T-helper 22 cell (primary cell): ENCODE measurements at regions not wholly inside any gene's neighbourhood (a gene's known extent, or its start where the extent isn't known, plus 50 kb on each side); places are given as distances from the start of the nearest gene placed in this dataset.

Source experiments
- DNase-seq: peaks from one replicate; pipeline ENCODE4 v3.0.0-alpha.2; 2020; ENCODE audit warnings: low read depth

GRCh38 chr13:31853643-31854326 lies 114.5 kb downstream of the RXFP2 start:
- DNase-seq = no peak

DNA sequence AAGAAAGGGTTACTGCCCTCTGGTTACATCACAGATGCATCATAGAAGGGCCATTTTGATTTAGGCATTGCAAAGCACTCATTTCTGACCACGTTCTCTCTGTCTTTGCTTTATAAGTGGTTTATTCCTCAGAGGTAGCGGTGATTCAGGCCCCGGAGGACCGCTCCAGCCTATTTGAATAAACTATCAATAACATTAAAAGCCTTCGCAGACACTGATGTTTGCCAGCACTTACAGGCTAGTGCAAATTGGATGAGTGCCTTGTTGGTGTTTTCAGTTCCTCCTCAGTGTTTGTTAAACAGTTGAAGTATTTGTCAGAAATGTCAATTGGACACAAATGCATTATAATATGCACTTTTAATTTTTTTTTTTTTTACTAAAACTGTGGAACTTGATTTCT lies 120.2 kb downstream of the RXFP2 start:
- no peak for DNase-seq

- no peak for DNase-seq
Observed at GRCh38 chr13:31860002-31860401, 120.7 kb downstream of the RXFP2 start.

- DNase-seq = no peak
Observed at GRCh38 chr13:31862828-31863227, 123.5 kb downstream of the RXFP2 start.

- no peak for DNase-seq
Observed at GRCh38 chr13:31864307-31864706, 125.0 kb downstream of the RXFP2 start.

DNA sequence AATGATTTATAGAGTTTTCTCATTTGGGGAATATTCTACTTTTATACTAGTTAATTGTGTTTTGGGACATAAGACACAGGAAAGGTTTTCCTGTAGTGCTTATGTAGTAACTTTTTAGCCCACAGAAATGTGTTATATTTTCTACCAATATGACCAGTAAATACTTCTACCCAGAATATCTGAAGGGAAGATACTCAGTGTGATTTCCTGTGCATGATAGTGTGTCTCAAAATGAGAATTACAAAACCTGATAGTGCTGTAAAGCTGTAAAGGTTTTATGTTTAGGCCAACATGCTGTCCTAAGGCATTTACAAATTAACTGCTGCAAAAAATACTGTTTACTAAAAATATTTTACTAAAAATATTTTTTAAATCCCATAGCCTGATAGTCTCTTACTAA lies 126.8 kb downstream of the RXFP2 start:
- no peak for DNase-seq

DNA sequence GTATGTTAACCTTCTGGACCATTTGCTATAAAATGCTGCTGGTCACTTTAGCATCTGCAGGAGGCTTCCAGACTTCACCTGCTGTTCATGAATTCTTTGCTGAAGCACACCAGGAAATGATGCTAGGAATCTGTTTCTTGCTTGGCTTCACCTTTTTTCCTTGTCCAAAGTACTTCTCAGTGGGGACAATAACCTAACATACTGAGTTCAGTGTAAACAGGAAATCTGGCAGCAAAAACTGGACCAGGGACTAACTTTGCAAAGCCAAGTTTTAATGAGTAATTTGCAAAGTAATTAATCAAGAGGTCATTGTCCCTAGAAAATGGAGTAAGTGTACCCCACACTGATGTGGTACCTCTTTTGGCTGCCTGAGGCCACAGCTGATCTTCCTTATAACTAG lies 128.4 kb downstream of the RXFP2 start:
- no peak for DNase-seq

GRCh38 chr13:31869582-31869981 lies 130.3 kb downstream of the RXFP2 start:
- no peak for DNase-seq

- DNase-seq = no peak
Observed at GRCh38 chr13:31870511-31870910, 131.2 kb downstream of the RXFP2 start.

GRCh38 chr13:31873145-31873544 lies 133.8 kb downstream of the RXFP2 start:
- no peak for DNase-seq

DNA sequence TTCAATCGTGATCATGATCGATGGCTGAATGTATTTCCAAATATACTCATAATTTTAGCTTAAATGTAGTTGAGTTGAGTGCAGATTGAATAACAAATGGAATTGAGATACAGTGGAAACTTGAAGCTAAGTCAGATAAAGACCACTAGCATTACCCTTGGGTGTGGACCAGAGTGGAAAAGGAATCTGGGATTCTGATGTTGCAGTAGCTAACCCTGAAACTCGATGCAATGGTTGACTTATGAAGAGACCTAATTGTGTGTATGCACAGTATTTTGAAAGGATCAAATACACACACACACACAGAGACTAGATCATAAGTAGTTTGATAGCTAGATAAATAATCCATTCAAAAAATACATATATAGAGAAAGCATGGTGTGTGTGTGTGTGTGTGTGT lies 135.8 kb downstream of the RXFP2 start:
- DNase-seq = no peak

- DNase-seq = no peak
Observed at GRCh38 chr13:31878052-31878451, 138.7 kb downstream of the RXFP2 start.

GRCh38 chr13:31878495-31878894 lies 139.2 kb downstream of the RXFP2 start:
- no peak for DNase-seq

GRCh38 chr13:31878955-31879354 lies 139.6 kb downstream of the RXFP2 start:
- DNase-seq = no peak

GRCh38 chr13:31880851-31881494 lies 141.6 kb downstream of the RXFP2 start:
- no peak for DNase-seq

- DNase-seq = no peak
Observed at GRCh38 chr13:31881495-31881882, 142.2 kb downstream of the RXFP2 start.

GRCh38 chr13:31882794-31883193 lies 143.5 kb downstream of the RXFP2 start:
- DNase-seq = no peak

GRCh38 chr13:31884556-31884955 lies 145.2 kb downstream of the RXFP2 start:
- DNase-seq = no peak

DNA sequence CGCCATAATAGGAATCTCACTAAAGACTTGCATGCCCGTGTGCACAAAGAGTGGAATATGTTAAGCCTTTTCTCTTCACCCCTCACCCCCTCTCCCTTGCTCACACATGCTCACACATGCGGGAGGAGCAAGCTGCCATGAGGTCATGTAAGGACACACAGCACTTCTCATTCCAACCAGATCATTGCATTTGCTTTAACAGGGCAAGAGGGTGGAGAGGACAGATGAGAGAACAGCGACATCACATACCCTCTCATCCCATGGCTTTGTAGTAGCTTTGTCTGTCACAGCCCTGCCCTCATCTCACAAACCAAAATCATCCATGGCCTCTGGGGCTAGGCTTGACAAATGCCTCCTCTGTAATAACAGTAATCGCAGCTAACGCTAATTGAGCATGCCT lies 145.6 kb upstream of the FRY start:
- DNase-seq = no peak

DNA sequence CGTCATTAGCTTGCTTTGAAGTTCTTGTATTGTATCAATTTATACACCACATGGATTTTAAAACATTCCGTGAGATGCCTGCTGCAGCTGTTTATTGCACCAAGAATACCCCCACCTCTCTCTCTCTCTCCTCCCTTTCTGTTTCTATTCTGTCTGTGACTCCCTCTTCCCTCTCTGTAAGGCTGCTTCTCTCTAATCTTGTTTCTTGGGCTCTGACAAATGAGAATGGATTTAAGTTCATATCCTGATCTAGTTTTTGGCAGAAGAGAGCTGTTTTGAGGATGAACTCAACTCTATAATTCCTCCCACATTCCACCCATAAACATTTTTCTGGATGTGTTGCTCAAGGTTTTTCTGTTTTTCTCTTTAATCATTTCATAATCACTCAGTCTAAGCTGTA lies 144.3 kb upstream of the FRY start:
- DNase-seq = no peak

DNA sequence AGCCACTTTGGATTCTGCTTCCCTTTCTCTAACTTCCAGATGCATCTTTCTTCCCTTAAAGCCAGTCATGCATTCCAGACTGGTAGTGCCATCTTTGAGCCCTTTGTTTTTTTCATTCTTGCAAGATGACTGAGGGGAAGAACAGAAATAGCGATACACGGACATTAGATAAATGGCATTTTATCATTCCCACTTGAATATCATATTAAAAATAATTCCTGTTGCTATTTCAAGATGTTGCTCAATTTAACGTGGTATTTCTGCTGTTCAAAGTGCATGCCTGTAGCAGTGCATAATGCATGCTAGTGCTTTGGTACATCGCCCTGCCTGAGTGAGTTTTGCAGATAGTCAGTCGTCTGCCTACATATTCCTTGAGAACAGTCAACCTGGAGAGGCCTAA lies 140.6 kb upstream of the FRY start:
- DNase-seq = no peak

- DNase-seq = no peak
Observed at GRCh38 chr13:31891472-31891871, 140.1 kb upstream of the FRY start.

DNA sequence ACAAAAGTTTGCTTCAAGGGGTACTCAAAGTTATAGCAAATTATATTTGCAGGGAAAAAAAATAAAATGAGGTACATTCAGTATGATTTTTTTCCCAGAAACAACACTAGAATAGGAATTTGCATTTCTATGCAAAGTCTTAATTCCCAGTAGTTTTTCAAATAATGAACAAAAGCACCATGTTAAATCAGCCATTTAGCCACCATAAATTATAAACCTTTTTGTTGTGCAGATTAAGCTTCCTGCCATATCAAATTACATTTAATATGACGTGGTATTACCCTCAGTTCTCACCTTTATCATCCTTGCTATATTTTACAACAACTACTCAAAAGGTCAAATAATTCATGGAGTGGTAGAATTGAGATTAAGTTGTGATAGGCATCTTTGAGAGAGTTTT lies 136.6 kb upstream of the FRY start:
- no peak for DNase-seq

- no peak for DNase-seq
Observed at GRCh38 chr13:31895691-31896090, 135.9 kb upstream of the FRY start.
